ENCODE measurements at regions not wholly inside any gene's neighbourhood (a gene's known extent, or its start where the extent isn't known, plus 50 kb on each side); places are given as distances from the start of the nearest gene placed in this dataset.

GRCh38 chr1:216883518-216883917 lies 160.3 kb upstream of the ESRRG start:
- H3K9me3 ChIP-seq: no peaks in the 10 kb centered on the region
- no peak for TF ChIP-seq PHF8 (IDR thresholded peaks at IDR 0.05; ENCODE audit: borderline replicate concordance, low read depth)
- no peak for TF ChIP-seq EHF (CRISPR knock-in tag; IDR thresholded peaks at IDR 0.05)
- no peak for TF ChIP-seq ZNF302 (CRISPR knock-in tag; IDR thresholded peaks at IDR 0.05)
- TF ChIP-seq MAX (IDR thresholded peaks at IDR 0.05): no peak
- no peak for TF ChIP-seq MAFK (IDR thresholded peaks at IDR 0.05; ENCODE audit: partially characterized antibody)
- no peak for TF ChIP-seq FOXS1 (CRISPR knock-in tag; IDR thresholded peaks at IDR 0.05)
- TF ChIP-seq RARB (CRISPR knock-in tag; IDR thresholded peaks at IDR 0.05): no peak
- TF ChIP-seq ELK1 (IDR thresholded peaks at IDR 0.05; ENCODE audit: low read depth, low read length): no peak
- TF ChIP-seq PBX3 (IDR thresholded peaks at IDR 0.05): no peak
- no peak for TF ChIP-seq USF2 (IDR thresholded peaks at IDR 0.05)
- no peak for TF ChIP-seq JUNB (IDR thresholded peaks at IDR 0.05)
- no peak for TF ChIP-seq SREBF2 (IDR thresholded peaks at IDR 0.05)
- no peak for TF ChIP-seq RAD21 (conservative IDR thresholded peaks at IDR 0.05 in 1 of 2, IDR thresholded peaks at IDR 0.05 in 1 of 2)
- no peak for TF ChIP-seq CTCF (IDR thresholded peaks at IDR 0.05)
- no peak for TF ChIP-seq ZFP36 (IDR thresholded peaks at IDR 0.05; ENCODE audit: borderline replicate concordance, partially characterized antibody)
- TF ChIP-seq CHD2 (IDR thresholded peaks at IDR 0.05; ENCODE audit: low read length, partially characterized antibody): no peak
- TF ChIP-seq CBX8 (IDR thresholded peaks at IDR 0.05): no peak
- no peak for TF ChIP-seq BHLHE40 (IDR thresholded peaks at IDR 0.05; ENCODE audit: low read depth, low read length)
- no peak for ATAC-seq
- WGBS (ENCODE audit: missing lambda C conversion rate): 41% methylated on average over 2 of the region's 2 CpGs
- no peaks in the 10 kb centered on the region for H3K4me1 ChIP-seq
- no peak overlapping the region for H3K4me3 ChIP-seq
- no peak overlapping the region for H3K27ac ChIP-seq
- no peak for DNase-seq (ENCODE audit: low read depth in 1 of 2, low spot score in 1 of 2)
- no peak overlapping the region for H3K4me2 ChIP-seq
- CTCF ChIA-PET: no interaction called here
- FAIRE-seq: no peak
- POLR2A ChIA-PET: no interaction called here

GRCh38 chr1:216881695-216882094 lies 158.5 kb upstream of the ESRRG start:
- Histone ChIP-seq H3K4me2 (no peak overlapping the region), H3K4me1 (no peaks in the 10 kb centered on the region), H3K9me3 (no peaks in the 10 kb centered on the region), H3K27ac (no peak overlapping the region), H3K4me3 (no peak overlapping the region)
- ChIA-PET POLR2A (no interaction called here), CTCF (interaction anchor here (0.6 kb wide), 1 partner anchor 79 kb away, joined by 3 read pairs; no protein-coding TSS in a partner anchor)
- FAIRE-seq: no peak
- 23% methylated on average over 2 of the region's 2 CpGs for WGBS (ENCODE audit: missing lambda C conversion rate)
- ATAC-seq: no peak
- no peak for TF ChIP-seq HMGXB4 (CRISPR knock-in tag; IDR thresholded peaks at IDR 0.05; ENCODE audit: borderline replicate concordance)
- no peak for DNase-seq (ENCODE audit: low read depth in 1 of 2, low spot score in 1 of 2)

Measured in A549 (cell line).